ENCODE measurements at regions not wholly inside any gene's neighbourhood (a gene's known extent, or its start where the extent isn't known, plus 50 kb on each side); places are given as distances from the start of the nearest gene placed in this dataset.

GRCh38 chr17:34118564-34118963 lies 136.5 kb upstream of the CCL2 start:
- Histone ChIP-seq H3K36me3 (no peaks in the 10 kb centered on the region), H3K4me1 (no peaks in the 10 kb centered on the region), H3K4me3 (no peak overlapping the region), H3K9me3 (no peaks in the 10 kb centered on the region), H3K27me3 (no peaks in the 10 kb centered on the region), H3K27ac (no peak overlapping the region)
- TF ChIP-seq, protein P1, sequence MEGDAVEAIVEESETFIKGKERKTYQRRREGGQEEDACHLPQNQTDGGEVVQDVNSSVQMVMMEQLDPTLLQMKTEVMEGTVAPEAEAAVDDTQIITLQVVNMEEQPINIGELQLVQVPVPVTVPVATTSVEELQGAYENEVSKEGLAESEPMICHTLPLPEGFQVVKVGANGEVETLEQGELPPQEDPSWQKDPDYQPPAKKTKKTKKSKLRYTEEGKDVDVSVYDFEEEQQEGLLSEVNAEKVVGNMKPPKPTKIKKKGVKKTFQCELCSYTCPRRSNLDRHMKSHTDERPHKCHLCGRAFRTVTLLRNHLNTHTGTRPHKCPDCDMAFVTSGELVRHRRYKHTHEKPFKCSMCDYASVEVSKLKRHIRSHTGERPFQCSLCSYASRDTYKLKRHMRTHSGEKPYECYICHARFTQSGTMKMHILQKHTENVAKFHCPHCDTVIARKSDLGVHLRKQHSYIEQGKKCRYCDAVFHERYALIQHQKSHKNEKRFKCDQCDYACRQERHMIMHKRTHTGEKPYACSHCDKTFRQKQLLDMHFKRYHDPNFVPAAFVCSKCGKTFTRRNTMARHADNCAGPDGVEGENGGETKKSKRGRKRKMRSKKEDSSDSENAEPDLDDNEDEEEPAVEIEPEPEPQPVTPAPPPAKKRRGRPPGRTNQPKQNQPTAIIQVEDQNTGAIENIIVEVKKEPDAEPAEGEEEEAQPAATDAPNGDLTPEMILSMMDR (IDR thresholded peaks at IDR 0.05), result no peak
- DNase-seq (ENCODE audit: low spot score), result no peak

- Histone ChIP-seq H3K27ac (no peak overlapping the region), H3K9me3 (no peaks in the 10 kb centered on the region), H3K27me3 (no peaks in the 10 kb centered on the region), H3K4me1 (no peaks in the 10 kb centered on the region), H3K36me3 (no peaks in the 10 kb centered on the region), H3K4me3 (no peak overlapping the region)
- TF ChIP-seq, protein P1 (IDR thresholded peaks at IDR 0.05), result no peak
- no peak for DNase-seq (ENCODE audit: low spot score)
Observed at GRCh38 chr17:34121311-34121710, 133.8 kb upstream of the CCL2 start.

GRCh38 chr17:34122515-34122914 lies 132.6 kb upstream of the CCL2 start:
- TF ChIP-seq, protein P1 (IDR thresholded peaks at IDR 0.05), result no peak
- Histone ChIP-seq H3K36me3 (no peaks in the 10 kb centered on the region), H3K27me3 (no peaks in the 10 kb centered on the region), H3K27ac (no peak overlapping the region), H3K4me3 (no peak overlapping the region), H3K9me3 (no peaks in the 10 kb centered on the region), H3K4me1 (no peaks in the 10 kb centered on the region)
- no peak for DNase-seq (ENCODE audit: low spot score)

DNA sequence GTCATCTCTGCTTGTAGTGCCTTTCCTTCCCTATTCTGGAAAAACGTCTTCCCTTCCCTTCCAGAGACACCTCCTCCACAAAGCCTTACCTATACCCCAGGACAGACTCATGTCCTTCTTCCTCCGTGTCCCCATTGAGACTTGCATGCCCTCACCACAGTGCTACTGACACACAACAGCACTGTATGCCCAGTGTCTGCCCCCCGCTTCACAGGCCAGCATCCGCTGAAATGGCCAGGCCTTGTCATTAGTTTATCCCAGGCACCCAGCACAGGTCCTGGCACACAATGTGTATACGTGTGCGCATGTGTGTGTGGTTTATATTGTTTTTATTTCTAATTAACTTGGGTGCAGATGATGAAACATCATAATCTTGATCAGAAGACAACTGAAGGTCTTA lies 130.1 kb upstream of the CCL2 start:
- TF ChIP-seq, protein P1 (IDR thresholded peaks at IDR 0.05), result no peak
- no peaks in the 10 kb centered on the region for H3K27me3 ChIP-seq
- no peak for DNase-seq (ENCODE audit: low spot score)
- H3K4me1 ChIP-seq, result no peaks in the 10 kb centered on the region
- no peaks in the 10 kb centered on the region for H3K36me3 ChIP-seq
- no peak overlapping the region for H3K4me3 ChIP-seq
- no peaks in the 10 kb centered on the region for H3K9me3 ChIP-seq
- H3K27ac ChIP-seq, result no peak overlapping the region

- H3K27ac ChIP-seq, result no peak overlapping the region
- no peaks in the 10 kb centered on the region for H3K36me3 ChIP-seq
- TF ChIP-seq, protein P1 (IDR thresholded peaks at IDR 0.05), result no peak
- H3K4me3 ChIP-seq, result no peak overlapping the region
- H3K4me1 ChIP-seq, result no peaks in the 10 kb centered on the region
- H3K9me3 ChIP-seq, result no peaks in the 10 kb centered on the region
- H3K27me3 ChIP-seq, result no peaks in the 10 kb centered on the region
- DNase-seq (ENCODE audit: low spot score), result no peak
Observed at GRCh38 chr17:34125921-34126320, 129.2 kb upstream of the CCL2 start.

DNA sequence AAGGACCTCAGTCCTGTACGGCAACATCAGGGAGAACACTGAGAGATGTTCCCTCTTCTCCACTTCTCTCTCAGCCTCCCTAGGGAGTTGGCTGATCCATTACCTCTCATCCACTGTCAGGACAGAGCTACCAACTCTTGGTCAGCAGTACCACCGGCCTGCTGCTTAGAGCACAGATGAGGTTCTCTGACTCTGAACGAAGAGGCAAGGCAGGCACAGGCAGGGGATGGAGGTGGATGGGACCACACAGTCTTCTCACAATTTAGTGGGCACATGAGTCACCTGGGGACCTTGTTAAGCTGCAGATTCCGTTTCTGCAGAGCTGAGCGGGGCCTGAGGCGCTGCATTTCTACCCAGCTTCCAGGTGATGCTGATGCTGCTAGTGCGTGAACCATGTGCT lies 128.6 kb upstream of the CCL2 start:
- H3K9me3 ChIP-seq, result no peaks in the 10 kb centered on the region
- no peak overlapping the region for H3K27ac ChIP-seq
- no peaks in the 10 kb centered on the region for H3K36me3 ChIP-seq
- no peak for DNase-seq (ENCODE audit: low spot score)
- H3K4me3 ChIP-seq, result no peak overlapping the region
- H3K27me3 ChIP-seq, result no peaks in the 10 kb centered on the region
- TF ChIP-seq, protein P1 (IDR thresholded peaks at IDR 0.05), result no peak
- H3K4me1 ChIP-seq, result no peaks in the 10 kb centered on the region
